ENCODE measurements at regions not wholly inside any gene's neighbourhood (a gene's known extent, or its start where the extent isn't known, plus 50 kb on each side); places are given as distances from the start of the nearest gene placed in this dataset.
"Not testable (repeated sequence)": the region's sequence is repeated elsewhere in the genome, so short reads cannot be mapped to it uniquely, and the experiment has no call there.

- DNase-seq = no peak
These were observed 175.6 kb upstream of the THSD7A start for GRCh38 chr7:12007576-12007975.

- no peak for DNase-seq
These were observed 182.0 kb upstream of the THSD7A start for GRCh38 chr7:12013983-12014382.

GRCh38 chr7:12016439-12016838 lies 184.4 kb upstream of the THSD7A start:
- no peak for DNase-seq

GRCh38 chr7:12017046-12017445 lies 185.0 kb upstream of the THSD7A start:
- DNase-seq = no peak

GRCh38 chr7:12022011-12022410 lies 189.1 kb upstream of the TMEM106B start:
- DNase-seq = not testable (repeated sequence)

GRCh38 chr7:12025246-12025645 lies 185.8 kb upstream of the TMEM106B start:
- DNase-seq = no peak

GRCh38 chr7:12028508-12028907 lies 182.6 kb upstream of the TMEM106B start:
- no peak for DNase-seq

- no peak for DNase-seq
These were observed 181.0 kb upstream of the TMEM106B start for GRCh38 chr7:12030116-12030515.

GRCh38 chr7:12031186-12031585 lies 179.9 kb upstream of the TMEM106B start:
- no peak for DNase-seq

- no peak for DNase-seq
These were observed 179.5 kb upstream of the TMEM106B start for GRCh38 chr7:12031638-12032037.

- DNase-seq = no peak
These were observed 178.9 kb upstream of the TMEM106B start for GRCh38 chr7:12032146-12032545.

- DNase-seq = not testable (repeated sequence)
These were observed 167.6 kb upstream of the TMEM106B start for GRCh38 chr7:12043457-12043856.

- no peak for DNase-seq
These were observed 158.9 kb upstream of the TMEM106B start for GRCh38 chr7:12052211-12052610.

- no peak for DNase-seq
These were observed 157.5 kb upstream of the TMEM106B start for GRCh38 chr7:12053561-12053960.

- no peak for DNase-seq
These were observed 156.3 kb upstream of the TMEM106B start for GRCh38 chr7:12054830-12055229.

GRCh38 chr7:12056381-12056780 lies 154.7 kb upstream of the TMEM106B start:
- no peak for DNase-seq

- DNase-seq = no peak
These were observed 154.1 kb upstream of the TMEM106B start for GRCh38 chr7:12056977-12057376.

GRCh38 chr7:12062062-12062461 lies 149.0 kb upstream of the TMEM106B start:
- no peak for DNase-seq

- DNase-seq = no peak
These were observed 146.4 kb upstream of the TMEM106B start for GRCh38 chr7:12064586-12065127.

- DNase-seq = no peak
These were observed 145.1 kb upstream of the TMEM106B start for GRCh38 chr7:12066004-12066403.

GRCh38 chr7:12066521-12066920 lies 144.6 kb upstream of the TMEM106B start:
- no peak for DNase-seq

GRCh38 chr7:12067156-12067831 lies 143.8 kb upstream of the TMEM106B start:
- peak; percentile 29 to 51 for DNase-seq

GRCh38 chr7:12069757-12070156 lies 141.3 kb upstream of the TMEM106B start:
- DNase-seq = no peak

GRCh38 chr7:12074889-12075288 lies 136.2 kb upstream of the TMEM106B start:
- DNase-seq = no peak

- no peak for DNase-seq
These were observed 131.1 kb upstream of the TMEM106B start for GRCh38 chr7:12080006-12080405.

All from stimulated activated CD4-positive, alpha-beta T cell treated with anti-CD3 and anti-CD28 coated beads, Interleukin-2, amount 100 ng/mL, for 48 hours (primary cell).